Activated CD8-positive, alpha-beta T cell treated with anti-CD3 and anti-CD28 coated beads for 36 hours (primary cell): ENCODE measurements at regions not wholly inside any gene's neighbourhood (a gene's known extent, or its start where the extent isn't known, plus 50 kb on each side); places are given as distances from the start of the nearest gene placed in this dataset.

Experiments
- ATAC-seq: fragments of 200-7000 bp; cut with Tn5 transposase; one replicate; pipeline ENCODE4 v1.10.0; 2021; ENCODE audit warnings: mild to moderate bottlenecking, moderate library complexity
- CTCF ChIA-PET: fragments of 350-600 bp; sonication (Branson Sonifier 250); formaldehyde crosslinking; loops from one replicate; lab custom pipeline; 2021; ENCODE audit warnings: antibody characterized with exemption; lab: Charles Lee
- POLR2A ChIA-PET: fragments of 350-600 bp; sonication (Branson Sonifier 250); formaldehyde crosslinking; loops from one replicate; lab custom pipeline; 2021; ENCODE audit warnings: antibody characterized with exemption; lab: Charles Lee
- DNase-seq: peaks from one replicate; pipeline ENCODE4 v3.0.0-alpha.2; 2020
- H3K27ac Mint-ChIP-seq: one replicate; pipeline ENCODE4 v1.8.0; 2021; ENCODE audit warnings: mild to moderate bottlenecking, mixed read lengths
- H3K27me3 Mint-ChIP-seq: one replicate; pipeline ENCODE4 v1.8.0; 2021; ENCODE audit warnings: mixed read lengths
- H3K36me3 Mint-ChIP-seq: one replicate; pipeline ENCODE4 v1.8.0; 2021; ENCODE audit warnings: low read depth, mixed read lengths
- H3K4me1 Mint-ChIP-seq: one replicate; pipeline ENCODE4 v1.8.0; 2021; ENCODE audit warnings: low read depth, mixed read lengths
- H3K4me3 Mint-ChIP-seq: one replicate; pipeline ENCODE4 v1.8.0; 2021; ENCODE audit warnings: mild to moderate bottlenecking, moderate library complexity, mixed read lengths
- H3K9me3 Mint-ChIP-seq: one replicate; pipeline ENCODE4 v1.8.0; 2021; ENCODE audit warnings: mixed read lengths
- intact Hi-C: fragments of 100-400 bp; cut with micrococcal nuclease; formaldehyde crosslinking; loops from one replicate; pipeline ENCODE4 v1.10.0; 2022
- TF ChIP-seq, protein P1 (sequence below): fragments of 200-600 bp; IDR thresholded peaks from one replicate; pipeline ENCODE4 v1.8.0; 2022; ENCODE audit warnings: antibody characterized with exemption, mild to moderate bottlenecking

DNA sequence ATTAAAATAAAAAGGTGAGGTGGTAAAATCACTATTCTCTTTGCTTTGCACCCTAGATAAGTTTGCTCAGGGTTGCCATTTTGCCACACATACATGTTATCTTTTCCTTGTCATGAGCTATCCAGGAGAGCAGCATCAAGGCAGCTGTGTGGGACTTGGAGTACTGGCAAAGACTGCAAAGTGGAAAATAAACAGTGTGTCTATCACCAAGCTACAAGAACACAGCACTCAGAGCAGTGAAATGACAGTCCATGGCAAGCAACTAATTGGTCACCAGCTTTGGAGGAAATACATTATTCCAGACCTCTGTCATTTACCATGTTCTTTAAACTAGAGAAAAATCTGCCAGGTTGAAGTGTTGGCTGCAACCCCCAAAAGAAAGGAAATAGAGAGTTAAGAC lies 687.8 kb upstream of the FANCL start:
- ChIA-PET CTCF (no interaction called here), POLR2A (no interaction called here)
- H3K4me1 Mint-ChIP-seq = no peaks in the 10 kb centered on the region
- DNase-seq = no peak
- H3K27ac Mint-ChIP-seq = no peak overlapping the region
- TF ChIP-seq, protein P1, sequence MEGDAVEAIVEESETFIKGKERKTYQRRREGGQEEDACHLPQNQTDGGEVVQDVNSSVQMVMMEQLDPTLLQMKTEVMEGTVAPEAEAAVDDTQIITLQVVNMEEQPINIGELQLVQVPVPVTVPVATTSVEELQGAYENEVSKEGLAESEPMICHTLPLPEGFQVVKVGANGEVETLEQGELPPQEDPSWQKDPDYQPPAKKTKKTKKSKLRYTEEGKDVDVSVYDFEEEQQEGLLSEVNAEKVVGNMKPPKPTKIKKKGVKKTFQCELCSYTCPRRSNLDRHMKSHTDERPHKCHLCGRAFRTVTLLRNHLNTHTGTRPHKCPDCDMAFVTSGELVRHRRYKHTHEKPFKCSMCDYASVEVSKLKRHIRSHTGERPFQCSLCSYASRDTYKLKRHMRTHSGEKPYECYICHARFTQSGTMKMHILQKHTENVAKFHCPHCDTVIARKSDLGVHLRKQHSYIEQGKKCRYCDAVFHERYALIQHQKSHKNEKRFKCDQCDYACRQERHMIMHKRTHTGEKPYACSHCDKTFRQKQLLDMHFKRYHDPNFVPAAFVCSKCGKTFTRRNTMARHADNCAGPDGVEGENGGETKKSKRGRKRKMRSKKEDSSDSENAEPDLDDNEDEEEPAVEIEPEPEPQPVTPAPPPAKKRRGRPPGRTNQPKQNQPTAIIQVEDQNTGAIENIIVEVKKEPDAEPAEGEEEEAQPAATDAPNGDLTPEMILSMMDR = no peak
- ATAC-seq = no peak
- H3K27me3 Mint-ChIP-seq = no peaks in the 10 kb centered on the region
- H3K9me3 Mint-ChIP-seq = no peaks in the 10 kb centered on the region
- H3K4me3 Mint-ChIP-seq = no peak overlapping the region
- intact Hi-C loops = no loop called here
- H3K36me3 Mint-ChIP-seq = no peaks in the 10 kb centered on the region

DNA sequence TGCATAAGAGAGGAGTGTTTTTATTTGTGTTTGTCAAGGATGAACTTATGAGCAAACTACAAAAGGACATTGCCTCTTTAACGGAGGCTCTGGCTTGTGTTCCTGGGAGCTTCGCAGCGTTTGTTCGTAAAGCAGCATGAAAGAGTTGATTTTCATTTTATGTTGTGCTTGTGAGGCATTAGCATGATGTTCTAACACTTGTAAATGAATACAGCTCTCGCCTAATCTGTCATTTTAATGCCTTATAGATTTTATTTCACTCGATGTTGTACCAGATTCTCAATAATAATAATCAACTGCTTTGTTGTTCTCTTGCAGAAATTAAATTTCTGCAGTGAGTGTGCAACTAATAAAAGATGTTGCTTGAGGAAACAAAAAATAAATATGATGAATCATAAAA lies 687.3 kb upstream of the FANCL start:
- POLR2A ChIA-PET = no interaction called here
- Mint-ChIP-seq H3K27me3 (no peaks in the 10 kb centered on the region), H3K27ac (no peak overlapping the region), H3K9me3 (no peaks in the 10 kb centered on the region), H3K36me3 (no peaks in the 10 kb centered on the region), H3K4me3 (no peak overlapping the region), H3K4me1 (no peaks in the 10 kb centered on the region)
- CTCF ChIA-PET = no interaction called here
- ATAC-seq (no peak), DNase-seq (no peak)
- intact Hi-C loops = no loop called here
- TF ChIP-seq, protein P1 = no peak

DNA sequence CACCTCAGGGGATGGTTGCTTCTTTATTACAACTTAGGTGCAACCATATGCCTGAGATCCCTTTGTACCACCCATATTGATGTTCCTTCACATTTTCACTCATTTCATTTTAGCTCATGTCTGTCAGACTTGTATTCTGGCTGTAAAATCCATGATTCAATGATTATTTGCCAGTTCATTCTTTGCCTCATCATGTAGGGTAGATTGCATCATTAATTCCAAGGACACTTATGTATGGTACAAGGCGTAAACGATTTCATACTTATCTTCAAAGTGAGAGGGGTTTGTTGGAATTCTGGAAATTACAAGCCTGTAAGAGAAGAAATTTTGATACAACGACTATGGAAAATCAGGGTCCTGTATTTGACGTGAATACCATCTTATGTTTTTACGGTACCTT lies 685.0 kb upstream of the FANCL start:
- ChIA-PET POLR2A (no interaction called here), CTCF (no interaction called here)
- DNase-seq (no peak), ATAC-seq (no peak)
- intact Hi-C loops = no loop called here
- no peaks in the 10 kb centered on the region for H3K36me3 Mint-ChIP-seq
- H3K9me3 Mint-ChIP-seq = no peaks in the 10 kb centered on the region
- H3K27me3 Mint-ChIP-seq = no peaks in the 10 kb centered on the region
- no peak overlapping the region for H3K4me3 Mint-ChIP-seq
- H3K4me1 Mint-ChIP-seq = no peaks in the 10 kb centered on the region
- TF ChIP-seq, protein P1 = no peak
- H3K27ac Mint-ChIP-seq = no peak overlapping the region

DNA sequence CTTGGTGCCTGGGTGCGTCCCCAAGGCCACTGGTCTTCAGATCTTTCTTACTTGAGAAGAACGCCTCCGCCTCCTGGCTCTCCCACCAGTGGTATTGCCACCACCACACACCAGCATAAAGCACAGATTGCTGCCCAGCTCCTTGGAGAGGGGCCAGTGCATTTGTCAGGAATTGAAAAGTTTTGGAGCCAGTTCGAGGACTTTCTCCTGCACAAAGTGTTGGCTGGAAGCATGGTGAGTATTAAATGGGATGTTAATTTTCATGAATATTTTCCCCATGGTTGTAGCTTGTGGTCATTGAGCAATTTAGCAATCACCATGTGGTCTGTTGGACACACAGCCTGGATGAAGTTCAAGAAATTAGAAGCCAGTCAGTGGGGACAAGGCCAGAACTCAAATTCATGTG lies 684.6 kb upstream of the FANCL start:
- H3K27me3 Mint-ChIP-seq = no peaks in the 10 kb centered on the region
- H3K4me3 Mint-ChIP-seq = no peak overlapping the region
- ATAC-seq (no peak), DNase-seq (no peak)
- CTCF ChIA-PET = no interaction called here
- no peaks in the 10 kb centered on the region for H3K9me3 Mint-ChIP-seq
- H3K4me1 Mint-ChIP-seq = no peaks in the 10 kb centered on the region
- POLR2A ChIA-PET = no interaction called here
- TF ChIP-seq, protein P1 = no peak
- no peak overlapping the region for H3K27ac Mint-ChIP-seq
- no peaks in the 10 kb centered on the region for H3K36me3 Mint-ChIP-seq
- intact Hi-C loops = no loop called here

DNA sequence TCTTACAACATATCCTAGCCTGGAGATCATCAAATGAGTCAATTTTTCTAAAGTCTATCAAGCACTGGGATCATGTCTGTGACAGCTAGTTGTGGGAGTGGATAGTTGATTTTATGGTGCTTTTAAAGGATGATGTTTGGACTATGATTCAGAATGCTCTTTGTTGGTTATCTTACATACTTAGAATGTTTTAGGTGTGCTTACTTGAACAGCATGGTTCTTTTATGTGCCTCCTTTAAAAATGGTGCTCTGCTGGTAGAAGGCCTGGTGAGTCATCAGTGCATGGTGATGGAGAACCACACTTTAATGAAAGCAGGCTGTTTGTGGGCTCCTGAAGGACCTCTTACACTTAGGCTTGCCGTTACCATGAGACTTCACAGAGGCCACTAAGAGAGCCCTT lies 682.7 kb upstream of the FANCL start:
- no peak for DNase-seq
- ChIA-PET CTCF (no interaction called here), POLR2A (no interaction called here)
- H3K4me1 Mint-ChIP-seq = no peaks in the 10 kb centered on the region
- no peak for ATAC-seq
- H3K9me3 Mint-ChIP-seq = no peaks in the 10 kb centered on the region
- H3K36me3 Mint-ChIP-seq = no peaks in the 10 kb centered on the region
- intact Hi-C loops = no loop called here
- H3K27ac Mint-ChIP-seq = no peak overlapping the region
- no peak overlapping the region for H3K4me3 Mint-ChIP-seq
- H3K27me3 Mint-ChIP-seq = no peaks in the 10 kb centered on the region
- TF ChIP-seq, protein P1 = no peak
